ENCODE measurements at regions not wholly inside any gene's neighbourhood (a gene's known extent, or its start where the extent isn't known, plus 50 kb on each side); places are given as distances from the start of the nearest gene placed in this dataset.

DNA sequence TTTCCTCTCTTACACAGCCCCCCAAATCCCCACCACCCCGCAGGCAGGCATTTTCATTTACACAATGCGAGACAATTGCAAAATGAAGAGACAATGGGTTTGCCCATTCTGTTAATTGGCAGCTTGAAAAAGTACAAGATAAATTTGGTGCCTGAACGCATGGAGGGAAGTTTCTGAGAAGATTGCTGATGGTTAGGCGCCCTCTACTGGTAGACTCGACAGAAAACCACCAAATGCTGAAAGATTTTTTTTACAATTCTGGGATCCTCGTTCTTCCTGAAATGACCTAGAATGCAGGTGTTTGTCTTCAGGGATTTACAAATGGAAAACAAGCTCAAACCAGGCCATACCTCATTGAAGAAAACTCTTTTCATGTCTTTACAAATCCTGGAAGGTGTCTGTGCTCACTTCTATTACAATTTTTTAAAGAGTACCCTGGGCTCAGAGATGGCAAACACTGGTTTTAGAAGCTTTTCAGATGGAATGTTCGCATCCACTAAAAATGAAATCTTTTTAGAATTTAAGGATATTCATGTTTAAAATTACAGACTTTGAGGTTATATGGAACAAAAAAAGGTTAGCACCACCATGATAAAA is 338.5 kb downstream of the PMP22 start:
- no peak overlapping the region for H3K4me3 ChIP-seq (ENCODE audit: low read length)
- H3K36me3 ChIP-seq (ENCODE audit: control insufficient read depth, insufficient read depth, low read length): no peaks in the 10 kb centered on the region
- DNase-seq (peak; percentile 18 to 82), ATAC-seq (peak in 1 of 3 donors; percentile 50)
- no peak overlapping the region for H3K27ac ChIP-seq (ENCODE audit: low read length)
- H3K4me1 ChIP-seq (ENCODE audit: control insufficient read depth, insufficient read depth, low read length): no peaks in the 10 kb centered on the region
- peaks cover 7 to 14% of the 10 kb centered on the region in 2 donors for H3K27me3 Mint-ChIP-seq (ENCODE audit: low read depth in 2 of 2)
- intact Hi-C loops (cut with micrococcal nuclease): loop anchor here (1.0 to 10.0 kb wide), 5 partner anchors 619 to 1894 kb away; no protein-coding TSS in a partner anchor
- no peaks in the 10 kb centered on the region for H3K27me3 ChIP-seq (ENCODE audit: control insufficient read depth, insufficient read depth, low read length)
- TF ChIP-seq, protein P1, sequence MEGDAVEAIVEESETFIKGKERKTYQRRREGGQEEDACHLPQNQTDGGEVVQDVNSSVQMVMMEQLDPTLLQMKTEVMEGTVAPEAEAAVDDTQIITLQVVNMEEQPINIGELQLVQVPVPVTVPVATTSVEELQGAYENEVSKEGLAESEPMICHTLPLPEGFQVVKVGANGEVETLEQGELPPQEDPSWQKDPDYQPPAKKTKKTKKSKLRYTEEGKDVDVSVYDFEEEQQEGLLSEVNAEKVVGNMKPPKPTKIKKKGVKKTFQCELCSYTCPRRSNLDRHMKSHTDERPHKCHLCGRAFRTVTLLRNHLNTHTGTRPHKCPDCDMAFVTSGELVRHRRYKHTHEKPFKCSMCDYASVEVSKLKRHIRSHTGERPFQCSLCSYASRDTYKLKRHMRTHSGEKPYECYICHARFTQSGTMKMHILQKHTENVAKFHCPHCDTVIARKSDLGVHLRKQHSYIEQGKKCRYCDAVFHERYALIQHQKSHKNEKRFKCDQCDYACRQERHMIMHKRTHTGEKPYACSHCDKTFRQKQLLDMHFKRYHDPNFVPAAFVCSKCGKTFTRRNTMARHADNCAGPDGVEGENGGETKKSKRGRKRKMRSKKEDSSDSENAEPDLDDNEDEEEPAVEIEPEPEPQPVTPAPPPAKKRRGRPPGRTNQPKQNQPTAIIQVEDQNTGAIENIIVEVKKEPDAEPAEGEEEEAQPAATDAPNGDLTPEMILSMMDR (IDR thresholded peaks at IDR 0.05): peak; percentile 82
- no peak overlapping the region for H3K27ac Mint-ChIP-seq
- no peaks in the 10 kb centered on the region for H3K9me3 ChIP-seq (ENCODE audit: control insufficient read depth, insufficient read depth, low read length)
- no peaks in the 10 kb centered on the region for H3K9me3 Mint-ChIP-seq
- no peaks in the 10 kb centered on the region for H3K36me3 Mint-ChIP-seq
- 14% methylated on average over 6 of the region's 7 CpGs for WGBS (ENCODE audit: insufficient coverage)
- H3K4me3 Mint-ChIP-seq: no peak overlapping the region
- H3K4me1 Mint-ChIP-seq: no peaks in the 10 kb centered on the region

DNA sequence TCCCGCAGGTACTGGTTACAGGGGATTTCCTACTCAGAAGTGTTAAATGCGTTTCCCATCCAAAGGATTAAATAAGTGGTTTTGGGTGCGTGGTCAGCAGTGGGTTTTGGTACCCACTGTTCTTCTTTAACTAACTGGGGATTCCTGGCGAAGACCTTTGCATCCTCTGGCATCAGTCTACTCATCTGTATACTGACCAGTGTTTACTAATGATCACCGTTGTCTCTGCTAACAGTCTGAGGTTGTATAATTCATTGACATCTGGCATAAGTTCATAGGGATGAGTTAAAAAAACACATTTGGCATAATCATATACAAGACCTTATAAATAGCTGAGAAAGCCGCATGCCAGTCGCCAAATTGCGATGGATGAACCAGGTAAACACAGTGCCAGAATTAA is 339.1 kb downstream of the PMP22 start:
- H3K36me3 Mint-ChIP-seq: no peaks in the 10 kb centered on the region
- no peak overlapping the region for H3K4me3 Mint-ChIP-seq
- Histone ChIP-seq H3K9me3 (ENCODE audit: control insufficient read depth, insufficient read depth, low read length) (no peaks in the 10 kb centered on the region), H3K4me1 (ENCODE audit: control insufficient read depth, insufficient read depth, low read length) (no peaks in the 10 kb centered on the region), H3K27ac (ENCODE audit: low read length) (no peak overlapping the region), H3K4me3 (ENCODE audit: low read length) (no peak overlapping the region), H3K27me3 (ENCODE audit: control insufficient read depth, insufficient read depth, low read length) (no peaks in the 10 kb centered on the region), H3K36me3 (ENCODE audit: control insufficient read depth, insufficient read depth, low read length) (no peaks in the 10 kb centered on the region)
- no peaks in the 10 kb centered on the region for H3K9me3 Mint-ChIP-seq
- 71% methylated on average over 5 of the region's 8 CpGs for WGBS (ENCODE audit: insufficient coverage)
- H3K4me1 Mint-ChIP-seq: no peaks in the 10 kb centered on the region
- H3K27ac Mint-ChIP-seq: no peak overlapping the region
- intact Hi-C loops (cut with micrococcal nuclease): loop anchor here (1.0 to 10.0 kb wide), 5 partner anchors 619 to 1894 kb away; no protein-coding TSS in a partner anchor
- TF ChIP-seq, protein P1 (IDR thresholded peaks at IDR 0.05): no peak
- no peak for ATAC-seq
- no peak for DNase-seq
- H3K27me3 Mint-ChIP-seq (ENCODE audit: low read depth in 2 of 2): peaks cover 7 to 19% of the 10 kb centered on the region in 2 donors

DNA sequence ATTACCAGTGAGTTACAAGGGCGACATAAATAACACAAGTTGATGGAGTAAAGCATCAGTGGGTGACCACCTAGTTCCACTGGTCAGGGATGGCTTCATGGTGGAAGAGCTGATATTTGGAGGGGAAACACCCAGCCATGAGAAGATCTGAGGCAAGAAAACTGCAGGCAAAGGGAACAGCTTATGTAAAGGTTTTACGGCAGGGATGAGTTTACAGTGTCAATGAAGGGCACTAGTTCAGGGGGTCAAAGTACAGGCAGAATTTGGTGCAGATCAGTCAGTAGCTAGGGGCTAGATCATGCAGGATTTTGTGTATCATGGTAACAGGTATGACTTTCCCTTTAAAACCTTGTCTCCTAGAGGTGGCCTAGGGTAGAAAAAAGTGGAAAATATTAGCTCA is 339.6 kb downstream of the PMP22 start:
- Histone ChIP-seq H3K4me3 (ENCODE audit: low read length) (no peak overlapping the region), H3K4me1 (ENCODE audit: control insufficient read depth, insufficient read depth, low read length) (no peaks in the 10 kb centered on the region), H3K36me3 (ENCODE audit: control insufficient read depth, insufficient read depth, low read length) (no peaks in the 10 kb centered on the region), H3K9me3 (ENCODE audit: control insufficient read depth, insufficient read depth, low read length) (no peaks in the 10 kb centered on the region), H3K27ac (ENCODE audit: low read length) (no peak overlapping the region), H3K27me3 (ENCODE audit: control insufficient read depth, insufficient read depth, low read length) (no peaks in the 10 kb centered on the region)
- ATAC-seq (no peak), DNase-seq (no peak)
- intact Hi-C loops (cut with micrococcal nuclease): loop anchor here (5.0 to 10.0 kb wide), 4 partner anchors 618 to 1893 kb away; no protein-coding TSS in a partner anchor
- Mint-ChIP-seq H3K4me3 (no peak overlapping the region), H3K27me3 (ENCODE audit: low read depth in 2 of 2) (peaks cover 4 to 20% of the 10 kb centered on the region in 2 donors), H3K9me3 (no peaks in the 10 kb centered on the region), H3K4me1 (no peaks in the 10 kb centered on the region), H3K27ac (no peak overlapping the region), H3K36me3 (no peaks in the 10 kb centered on the region)
- WGBS (ENCODE audit: insufficient coverage): 91% methylated on average over 2 of the region's 2 CpGs
- TF ChIP-seq, protein P1 (IDR thresholded peaks at IDR 0.05): no peak

DNA sequence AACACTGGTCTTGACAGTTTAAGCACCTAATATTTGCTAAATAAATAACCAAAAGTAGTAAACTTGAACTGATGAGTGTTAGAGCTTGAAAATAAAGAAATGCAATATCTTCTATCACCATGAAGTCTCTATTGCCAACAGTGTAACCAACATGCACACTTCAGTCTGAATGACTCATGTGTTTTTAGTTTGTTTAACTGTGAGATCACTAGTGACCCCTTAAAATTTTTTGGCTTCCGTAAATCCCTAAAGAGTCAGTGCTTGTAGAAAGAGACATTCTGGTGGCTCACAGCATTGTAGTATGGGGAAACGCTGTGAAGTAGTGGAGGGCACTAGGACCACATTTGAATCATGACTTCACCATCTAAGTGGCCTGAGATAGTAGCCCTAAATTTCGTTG is 341.1 kb downstream of the PMP22 start:
- ATAC-seq (no peak), DNase-seq (no peak)
- Mint-ChIP-seq H3K4me3 (no peak overlapping the region), H3K27ac (no peak overlapping the region), H3K36me3 (no peaks in the 10 kb centered on the region), H3K9me3 (no peaks in the 10 kb centered on the region), H3K27me3 (ENCODE audit: low read depth in 2 of 2) (peaks cover 4 to 20% of the 10 kb centered on the region in 2 donors), H3K4me1 (no peaks in the 10 kb centered on the region)
- H3K27me3 ChIP-seq (ENCODE audit: control insufficient read depth, insufficient read depth, low read length): no peaks in the 10 kb centered on the region
- no peak overlapping the region for H3K27ac ChIP-seq (ENCODE audit: low read length)
- H3K9me3 ChIP-seq (ENCODE audit: control insufficient read depth, insufficient read depth, low read length): no peaks in the 10 kb centered on the region
- H3K4me1 ChIP-seq (ENCODE audit: control insufficient read depth, insufficient read depth, low read length): no peaks in the 10 kb centered on the region
- intact Hi-C loops (cut with micrococcal nuclease): loop anchor here (10.0 kb wide), 1 partner anchor 709 kb away; no protein-coding TSS in a partner anchor
- no peaks in the 10 kb centered on the region for H3K36me3 ChIP-seq (ENCODE audit: control insufficient read depth, insufficient read depth, low read length)
- no peak overlapping the region for H3K4me3 ChIP-seq (ENCODE audit: low read length)
- 74% methylated on average over 3 of the region's 3 CpGs for WGBS (ENCODE audit: insufficient coverage)
- TF ChIP-seq, protein P1 (IDR thresholded peaks at IDR 0.05): no peak

Data from natural killer cell (primary cell).